Duodenal mucosa (tissue), 2 donors: ENCODE measurements at regions not wholly inside any gene's neighbourhood (a gene's known extent, or its start where the extent isn't known, plus 50 kb on each side); places are given as distances from the start of the nearest gene placed in this dataset.
"Not testable (repeated sequence)": the region's sequence is repeated elsewhere in the genome, so short reads cannot be mapped to it uniquely, and the experiment has no call there.

Source experiments
- H3K27ac ChIP-seq: one replicate; pipeline ENCODE4 v1.7.0; 2013; ENCODE audit warnings: low read depth, low read length
- H3K27me3 ChIP-seq, 2 donors: one replicate each; pipeline ENCODE4 v1.7.0; 2013; ENCODE audit warnings: low read length in 2 of 2, control low read depth in 1 of 2; ENCODE audit not compliant: insufficient read depth in 2 of 2, control insufficient read depth in 1 of 2
- H3K36me3 ChIP-seq, 2 donors: one replicate each; pipeline ENCODE4 v1.7.0; 2013; ENCODE audit warnings: low read length in 2 of 2, control low read depth in 1 of 2; ENCODE audit not compliant: insufficient read depth in 2 of 2, control insufficient read depth in 1 of 2
- H3K4me1 ChIP-seq, 2 donors: one replicate each; pipeline ENCODE4 v1.7.0; 2013; ENCODE audit warnings: low read length in 2 of 2, control low read depth in 1 of 2; ENCODE audit not compliant: insufficient read depth in 2 of 2, control insufficient read depth in 1 of 2
- H3K4me3 ChIP-seq, 2 donors: one replicate each; pipeline ENCODE4 v1.7.0; 2013; ENCODE audit warnings: low read length in 2 of 2, low read depth in 1 of 2
- H3K9ac ChIP-seq, 2 donors: one replicate each; pipeline ENCODE4 v1.7.0; 2013; ENCODE audit warnings: low read length in 2 of 2, low read depth in 1 of 2
- H3K9me3 ChIP-seq, 2 donors: one replicate each; pipeline ENCODE4 v1.7.0; 2013; ENCODE audit warnings: low read length in 2 of 2, control low read depth in 1 of 2; ENCODE audit not compliant: control insufficient read depth in 1 of 2

DNA sequence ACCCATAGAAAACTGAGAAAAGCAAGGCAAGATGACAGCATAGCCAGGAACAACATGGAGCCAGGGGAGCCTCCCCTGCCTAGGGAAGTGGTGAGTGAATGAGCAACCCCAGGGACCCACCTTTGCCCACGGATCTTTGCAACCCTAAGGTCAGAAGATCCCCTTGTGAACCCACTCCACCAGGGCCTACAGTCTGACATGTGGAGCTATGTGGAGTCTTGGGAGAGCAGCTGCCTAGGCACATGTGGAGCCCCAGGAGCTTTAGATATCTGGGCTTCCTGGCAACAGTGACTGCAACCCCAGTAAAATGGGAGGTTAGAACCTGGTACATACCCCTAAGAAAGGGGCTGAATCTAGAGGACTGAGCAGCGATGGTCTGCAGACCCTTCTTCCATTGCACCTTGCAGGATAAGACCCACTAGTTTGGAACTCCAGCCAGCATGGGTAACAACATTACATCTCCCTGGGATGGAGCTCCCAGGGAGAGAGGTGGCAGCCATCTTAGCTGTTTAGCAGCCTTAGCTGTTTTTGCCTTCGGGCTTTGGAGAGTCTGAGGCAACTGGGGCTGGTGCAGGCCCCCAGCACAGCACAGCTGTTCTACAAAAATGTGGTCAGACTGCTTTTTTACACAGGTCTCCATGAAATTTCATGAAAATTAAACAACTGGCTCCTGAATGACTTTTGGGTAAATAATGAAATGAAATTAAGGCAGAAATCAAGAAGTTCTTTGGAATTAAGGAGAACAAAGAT, 104.7 kb upstream of the TRIM2 start:
- Histone ChIP-seq H3K4me3 (no peak overlapping the region), H3K27me3 (no peaks in the 10 kb centered on the region), H3K27ac (no peak overlapping the region), H3K9me3 (no peaks in the 10 kb centered on the region), H3K4me1 (no peaks in the 10 kb centered on the region), H3K9ac (no peak overlapping the region), H3K36me3 (no peaks in the 10 kb centered on the region)

DNA sequence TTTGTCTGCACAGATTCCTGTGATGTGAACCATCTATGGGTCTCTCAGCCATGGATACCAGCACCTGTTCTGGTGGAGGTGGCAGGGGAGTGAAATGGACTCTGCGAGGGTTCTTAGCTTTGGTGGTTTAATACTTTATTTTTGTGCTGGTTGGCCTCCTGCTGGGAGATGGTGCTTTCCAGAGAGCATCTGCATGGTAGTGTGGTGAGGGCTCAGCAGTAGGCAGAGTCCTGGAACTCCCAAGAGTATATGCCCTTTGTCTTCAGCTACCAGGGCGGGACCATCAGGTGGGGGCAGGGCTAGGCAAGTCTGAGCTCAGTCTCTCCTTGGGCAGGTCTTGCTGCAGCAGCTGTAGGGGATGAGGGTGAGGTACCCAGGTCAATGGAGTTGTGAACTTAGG, 97.5 kb upstream of the TRIM2 start:
- H3K36me3 ChIP-seq, H3K4me3 ChIP-seq, H3K4me1 ChIP-seq, H3K9ac ChIP-seq, H3K27me3 ChIP-seq, H3K27ac ChIP-seq, H3K9me3 ChIP-seq: not testable (repeated sequence)

DNA sequence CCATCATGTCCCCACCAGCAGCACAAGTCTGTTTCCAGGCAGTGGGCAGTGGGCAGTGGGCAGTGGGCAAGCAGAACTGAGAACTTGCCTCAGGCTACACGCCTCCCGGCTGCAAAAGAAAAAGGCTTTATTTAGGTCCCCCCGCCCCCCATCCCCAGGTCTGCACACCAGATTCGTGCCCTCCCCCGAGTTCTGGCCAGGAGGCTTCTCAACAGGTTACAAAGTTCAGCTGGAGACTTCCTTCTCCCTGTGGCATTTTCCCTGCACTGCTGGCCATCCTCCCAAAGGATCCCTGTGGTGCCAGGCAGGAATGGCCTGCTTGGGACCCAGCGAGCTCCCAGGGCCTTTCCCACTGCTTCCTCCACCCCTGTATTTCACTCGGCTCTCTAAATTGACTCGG, 97.0 kb upstream of the TRIM2 start:
- Histone ChIP-seq H3K27me3 (no peaks in the 10 kb centered on the region), H3K4me1 (peaks cover 0 to 4% of the 10 kb centered on the region in 2 donors), H3K36me3 (no peaks in the 10 kb centered on the region), H3K9me3 (no peaks in the 10 kb centered on the region), H3K9ac (no peak overlapping the region), H3K27ac (no peak overlapping the region), H3K4me3 (no peak overlapping the region)

DNA sequence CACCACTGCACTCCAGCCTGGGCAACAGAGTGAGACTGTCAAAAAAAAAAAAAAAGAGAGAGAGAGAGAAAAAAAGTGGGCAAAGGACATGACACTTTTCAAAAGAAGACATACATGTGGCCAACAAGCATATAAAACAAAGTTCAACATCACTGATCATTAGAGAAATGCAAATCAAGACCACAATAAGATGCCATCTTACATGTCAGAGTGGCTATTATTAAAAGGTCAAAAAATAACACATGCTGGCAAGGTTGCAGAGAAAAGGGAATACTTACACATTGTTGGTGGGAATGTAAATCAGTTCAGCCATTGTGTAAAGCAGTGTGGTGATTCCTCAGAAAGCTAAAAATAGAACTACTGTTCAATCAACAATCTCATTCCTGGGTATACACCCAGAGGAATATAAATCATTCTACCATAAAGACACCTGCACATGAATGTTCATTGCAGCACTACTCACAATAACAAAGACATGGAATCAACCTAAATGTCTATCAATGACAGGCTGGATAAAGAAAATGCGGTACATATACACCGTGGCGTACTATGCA, 94.9 kb upstream of the TRIM2 start:
- Histone ChIP-seq H3K4me1 (peaks cover 0 to 9% of the 10 kb centered on the region in 2 donors), H3K9ac (no peak overlapping the region), H3K4me3 (no peak overlapping the region)

DNA sequence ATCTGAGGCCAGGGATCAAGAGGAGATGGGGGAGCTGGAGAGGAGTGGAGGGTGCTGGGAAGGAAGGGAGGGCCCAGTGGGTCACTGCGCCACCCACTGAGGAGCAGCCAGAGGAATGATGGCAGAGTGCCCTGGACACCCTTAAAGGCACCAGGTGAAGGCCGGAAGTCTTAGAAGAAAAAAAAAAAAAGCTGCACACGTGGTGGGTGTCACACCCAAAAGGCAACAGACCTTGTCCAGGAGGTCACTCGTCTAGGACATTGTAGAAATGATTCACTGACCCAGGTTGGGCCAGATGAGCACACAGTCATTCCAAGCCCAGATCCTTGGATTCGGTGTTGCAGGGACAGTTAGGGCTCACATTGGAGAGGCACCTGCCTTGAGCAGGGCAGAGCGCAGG, 93.5 kb upstream of the TRIM2 start:
- no peak overlapping the region for H3K9ac ChIP-seq
- H3K4me1 ChIP-seq: peaks cover 11 to 19% of the 10 kb centered on the region in 2 donors
- H3K27me3 ChIP-seq: no peaks in the 10 kb centered on the region
- H3K36me3 ChIP-seq: no peaks in the 10 kb centered on the region
- H3K27ac ChIP-seq: no peak overlapping the region
- no peaks in the 10 kb centered on the region for H3K9me3 ChIP-seq
- no peak overlapping the region for H3K4me3 ChIP-seq

More for the DNA sequence above, 94.9 kb upstream of the TRIM2 start:
- Histone ChIP-seq H3K36me3 (no peaks in the 10 kb centered on the region), H3K27me3 (no peaks in the 10 kb centered on the region), H3K9me3 (no peaks in the 10 kb centered on the region), H3K27ac (no peak overlapping the region)

DNA sequence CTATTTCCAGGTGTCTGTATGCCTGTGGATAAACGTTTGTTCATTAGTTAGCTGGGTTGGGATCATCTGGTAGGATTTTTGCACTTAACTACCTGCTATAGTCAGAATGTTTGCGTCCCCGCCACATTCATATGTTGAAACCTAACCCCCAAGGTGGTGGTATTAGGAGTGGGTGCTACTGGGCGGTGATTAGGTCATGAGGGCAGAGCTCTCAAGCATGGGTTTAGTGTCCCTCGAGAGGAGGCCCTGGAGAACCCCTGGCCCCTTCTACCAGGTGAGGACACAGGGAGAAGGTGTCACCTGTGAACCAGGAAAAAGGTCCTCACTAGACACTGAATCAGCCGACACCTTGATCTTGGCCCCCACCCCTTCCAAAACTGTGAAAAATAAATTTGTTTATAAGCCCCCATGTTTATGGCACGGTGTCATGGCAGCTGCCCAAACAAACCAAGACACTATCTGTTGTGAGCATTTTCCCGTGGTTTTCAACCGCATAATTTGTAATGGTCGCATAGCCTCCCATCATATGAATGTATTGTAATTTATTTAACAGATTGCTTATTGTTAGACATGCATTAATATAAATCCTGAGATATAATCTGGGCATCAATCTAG, 92.7 kb upstream of the TRIM2 start:
- H3K4me3 ChIP-seq: no peak overlapping the region
- H3K4me1 ChIP-seq: peaks cover 11 to 19% of the 10 kb centered on the region in 2 donors
- no peak overlapping the region for H3K9ac ChIP-seq
- no peaks in the 10 kb centered on the region for H3K9me3 ChIP-seq
- no peak overlapping the region for H3K27ac ChIP-seq
- H3K27me3 ChIP-seq: no peaks in the 10 kb centered on the region
- H3K36me3 ChIP-seq: no peaks in the 10 kb centered on the region

DNA sequence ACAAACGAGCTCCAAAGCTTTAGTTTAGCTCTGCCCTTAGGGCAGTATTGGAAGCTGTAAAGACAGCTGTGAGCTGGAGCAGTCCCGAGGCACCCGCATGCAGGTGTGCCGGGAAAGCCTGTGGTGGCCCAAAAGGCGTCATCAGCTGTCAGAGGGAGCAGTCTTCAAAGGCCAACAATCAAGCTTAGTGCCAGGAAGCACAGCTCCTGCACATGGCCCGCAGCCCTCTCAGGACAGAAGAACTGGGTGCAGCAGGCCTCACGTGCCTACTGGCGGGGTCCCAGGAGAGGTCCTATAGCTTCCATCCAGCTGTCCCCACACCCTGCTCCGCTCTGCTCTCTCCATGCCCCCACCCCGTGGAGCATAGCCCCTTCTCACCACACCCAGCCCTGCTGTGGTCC, 92.2 kb upstream of the TRIM2 start:
- H3K27me3 ChIP-seq: no peaks in the 10 kb centered on the region
- H3K36me3 ChIP-seq: no peaks in the 10 kb centered on the region
- no peaks in the 10 kb centered on the region for H3K9me3 ChIP-seq

DNA sequence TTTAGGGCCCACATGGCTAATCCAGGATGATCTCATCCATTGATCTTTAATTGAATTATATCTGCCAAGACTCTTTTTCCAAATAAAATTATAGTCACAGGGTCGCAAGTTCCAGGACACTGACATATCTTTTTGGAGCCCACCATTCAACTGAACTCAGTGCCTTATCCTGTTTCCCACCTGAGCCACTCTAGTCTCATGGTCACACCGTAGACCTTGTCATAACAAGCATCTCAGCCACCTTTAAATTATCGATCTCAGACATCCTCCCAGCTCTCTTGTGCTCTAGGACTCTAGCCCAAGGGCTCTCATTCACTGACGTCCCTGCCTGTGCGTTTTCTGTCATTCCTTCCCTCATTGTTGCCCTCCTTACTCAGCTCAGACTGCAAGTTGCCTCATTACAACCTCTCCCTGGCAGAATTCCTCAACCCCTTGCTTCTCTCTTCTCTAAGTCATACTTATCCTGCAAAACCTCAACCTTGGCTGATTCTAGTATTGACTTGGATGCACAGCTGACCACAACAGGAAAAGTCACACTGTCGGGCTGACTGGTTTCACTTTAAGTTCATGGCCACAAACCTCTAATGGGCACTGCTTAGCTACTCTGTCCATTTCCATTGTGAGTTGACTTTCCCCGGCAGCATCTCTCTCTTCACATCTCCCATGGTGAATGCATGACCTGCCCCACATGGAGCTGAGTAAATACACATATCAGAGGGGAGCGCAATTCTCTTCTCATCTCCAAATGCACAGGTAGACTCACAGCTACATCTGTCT, 91.0 kb upstream of the TRIM2 start:
- no peaks in the 10 kb centered on the region for H3K27me3 ChIP-seq
- H3K4me1 ChIP-seq: peaks cover 11 to 15% of the 10 kb centered on the region in 2 donors
- no peaks in the 10 kb centered on the region for H3K9me3 ChIP-seq
- no peak overlapping the region for H3K9ac ChIP-seq
- no peaks in the 10 kb centered on the region for H3K36me3 ChIP-seq
- no peak overlapping the region for H3K4me3 ChIP-seq
- no peak overlapping the region for H3K27ac ChIP-seq

More for the DNA sequence above, 92.2 kb upstream of the TRIM2 start:
- Histone ChIP-seq H3K9ac (no peak overlapping the region), H3K4me1 (peaks cover 11 to 17% of the 10 kb centered on the region in 2 donors), H3K27ac (no peak overlapping the region), H3K4me3 (no peak overlapping the region)

DNA sequence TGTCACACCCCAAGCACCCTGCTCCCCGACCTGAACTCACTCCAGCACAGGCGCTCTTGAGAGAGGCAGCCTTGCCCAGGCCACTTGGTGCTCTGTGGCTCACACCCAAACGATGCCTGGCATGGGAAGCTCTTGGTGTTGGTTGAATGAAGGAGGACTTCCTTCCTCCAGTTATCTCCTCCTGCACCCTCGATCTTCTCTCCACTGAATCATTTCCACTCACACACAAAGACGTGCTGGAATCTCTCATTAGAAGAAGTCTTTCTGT, 90.5 kb upstream of the TRIM2 start:
- no peaks in the 10 kb centered on the region for H3K27me3 ChIP-seq
- H3K4me3 ChIP-seq: no peak overlapping the region
- H3K4me1 ChIP-seq: peaks cover 11 to 15% of the 10 kb centered on the region in 2 donors
- H3K9ac ChIP-seq: no peak overlapping the region
- no peaks in the 10 kb centered on the region for H3K9me3 ChIP-seq
- H3K27ac ChIP-seq: no peak overlapping the region
- no peaks in the 10 kb centered on the region for H3K36me3 ChIP-seq

DNA sequence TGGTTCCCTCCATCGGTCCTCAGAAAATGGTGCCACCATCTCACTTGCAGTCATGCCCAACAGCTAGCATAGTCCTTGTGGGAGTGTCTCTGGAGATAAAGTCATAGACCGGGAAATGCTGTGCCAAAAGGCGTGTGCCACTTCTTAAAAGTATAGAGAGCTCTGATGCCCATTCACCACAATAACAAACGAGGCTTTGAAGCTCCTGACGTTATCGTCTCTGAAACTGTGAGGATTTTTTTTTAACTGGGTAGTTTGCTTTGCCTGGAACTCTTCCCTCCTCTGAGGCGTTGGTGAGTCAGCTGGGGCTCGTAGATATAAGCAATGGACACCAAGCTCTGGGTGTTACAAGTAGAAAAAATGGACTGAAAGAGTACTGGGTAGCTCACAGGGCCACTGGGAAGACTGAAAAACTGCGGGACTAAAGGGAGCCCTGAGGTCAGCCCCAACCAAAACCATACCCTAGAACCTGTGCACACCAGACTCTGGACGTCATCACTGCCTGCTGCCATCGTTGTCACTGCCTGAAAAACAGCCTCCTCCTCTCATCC, 89.4 kb upstream of the TRIM2 start:
- H3K9me3 ChIP-seq: no peaks in the 10 kb centered on the region

More for the DNA sequence above, 89.4 kb upstream of the TRIM2 start:
- peaks cover 11 to 15% of the 10 kb centered on the region in 2 donors for H3K4me1 ChIP-seq
- H3K9ac ChIP-seq: no peak overlapping the region
- no peak overlapping the region for H3K27ac ChIP-seq
- H3K4me3 ChIP-seq: no peak overlapping the region
- H3K27me3 ChIP-seq: no peaks in the 10 kb centered on the region
- H3K36me3 ChIP-seq: no peaks in the 10 kb centered on the region
